AG09319 (cell line): ENCODE measurements at regions not wholly inside any gene's neighbourhood (a gene's known extent, or its start where the extent isn't known, plus 50 kb on each side); places are given as distances from the start of the nearest gene placed in this dataset.
"Not testable (repeated sequence)": the region's sequence is repeated elsewhere in the genome, so short reads cannot be mapped to it uniquely, and the experiment has no call there.

Experiments
- DNase-seq: peaks from one replicate; pipeline ENCODE4 v3.0.0-alpha.2; 2010; ENCODE audit warnings: low read depth; ENCODE audit errors: extremely low read depth
- CTCF ChIP-seq: IDR thresholded peaks from 2 replicates; pipeline ENCODE4 v1.5.1; 2011; ENCODE audit warnings: low read depth, mild to moderate bottlenecking, inconsistent platforms, low read length, moderate library complexity

- no peak for DNase-seq
- TF ChIP-seq CTCF = no peak
Observed at GRCh38 chr13:60265566-60265965, 101.8 kb upstream of the DIAPH3 start.

- DNase-seq = no peak
- TF ChIP-seq CTCF = no peak
Observed at GRCh38 chr13:60267498-60268202, 103.9 kb upstream of the DIAPH3 start.

- DNase-seq = no peak
- no peak for TF ChIP-seq CTCF
Observed at GRCh38 chr13:60268203-60268555, 104.5 kb upstream of the DIAPH3 start.

DNA sequence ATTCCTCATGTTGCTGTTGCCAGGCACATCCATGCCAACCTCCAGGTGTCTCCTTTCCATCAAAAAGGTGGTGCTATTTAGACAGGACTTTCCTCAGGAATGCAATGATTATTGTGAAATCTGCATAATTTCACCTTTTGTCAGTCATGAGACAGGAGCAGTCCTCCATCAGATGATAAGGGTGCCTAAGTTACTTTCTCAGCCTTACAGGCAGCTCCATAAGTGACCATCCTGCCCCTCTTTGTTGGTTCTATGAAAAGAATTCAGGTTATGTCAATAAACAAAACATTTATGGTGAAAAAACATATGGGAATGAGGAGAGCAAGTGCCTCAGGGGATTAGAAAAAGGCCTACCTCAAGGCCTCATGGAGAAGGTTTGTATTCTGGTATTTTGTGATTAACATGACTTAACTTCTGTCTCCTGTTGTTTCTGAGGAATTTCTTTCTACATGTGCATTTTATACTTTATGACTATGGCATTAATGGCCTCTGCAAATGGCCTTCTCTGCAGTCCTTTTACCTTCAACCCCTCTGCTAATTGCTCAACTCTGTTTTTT is 110.3 kb upstream of the DIAPH3 start:
- no peak for DNase-seq
- TF ChIP-seq CTCF = no peak

GRCh38 chr13:60274655-60275054 is 110.9 kb upstream of the DIAPH3 start:
- no peak for TF ChIP-seq CTCF
- no peak for DNase-seq

GRCh38 chr13:60275208-60275607 is 111.5 kb upstream of the DIAPH3 start:
- DNase-seq = no peak
- no peak for TF ChIP-seq CTCF

DNA sequence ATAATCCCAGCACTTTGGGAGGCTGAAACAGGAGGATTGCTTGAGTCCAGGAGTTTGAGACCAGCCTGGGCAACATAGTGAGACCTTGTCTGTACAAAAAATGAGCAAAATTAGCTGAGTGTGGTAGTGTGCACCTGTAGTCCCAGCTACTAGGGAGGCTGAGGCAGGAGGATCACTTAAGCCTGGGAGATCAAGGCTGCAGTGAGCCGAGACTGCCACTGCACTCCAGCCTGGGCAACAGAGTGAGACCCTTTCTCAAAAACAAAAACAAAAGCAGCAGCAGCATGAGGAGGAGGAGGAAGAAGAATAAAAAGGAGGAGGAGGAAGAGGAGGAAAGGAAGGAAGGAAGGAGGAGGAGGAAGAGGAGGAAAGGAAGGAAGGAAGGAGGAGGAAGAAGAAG is 116.5 kb upstream of the TDRD3 start:
- DNase-seq = not testable (repeated sequence)

DNA sequence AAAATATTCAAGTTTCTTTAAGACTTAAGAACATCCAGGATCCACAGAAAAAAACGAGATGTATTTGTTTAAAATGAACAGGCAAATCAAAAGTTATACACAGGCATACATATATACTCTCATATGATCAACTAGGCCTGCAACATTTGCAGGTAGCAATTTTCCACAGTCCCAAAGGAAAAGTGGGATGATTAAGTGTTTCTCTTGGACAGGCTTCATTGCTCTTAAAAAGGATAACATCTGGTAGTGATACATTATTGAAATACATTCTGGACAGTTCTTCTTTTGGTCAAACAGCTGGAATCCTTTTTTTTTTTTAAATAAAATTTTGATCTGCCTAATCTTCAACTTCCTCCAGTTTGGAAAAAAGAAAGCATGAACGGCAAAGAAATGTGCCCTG is 114.8 kb upstream of the TDRD3 start:
- DNase-seq = no peak
- no peak for TF ChIP-seq CTCF
